ENCODE measurements at regions not wholly inside any gene's neighbourhood (a gene's known extent, or its start where the extent isn't known, plus 50 kb on each side); places are given as distances from the start of the nearest gene placed in this dataset.

DNA sequence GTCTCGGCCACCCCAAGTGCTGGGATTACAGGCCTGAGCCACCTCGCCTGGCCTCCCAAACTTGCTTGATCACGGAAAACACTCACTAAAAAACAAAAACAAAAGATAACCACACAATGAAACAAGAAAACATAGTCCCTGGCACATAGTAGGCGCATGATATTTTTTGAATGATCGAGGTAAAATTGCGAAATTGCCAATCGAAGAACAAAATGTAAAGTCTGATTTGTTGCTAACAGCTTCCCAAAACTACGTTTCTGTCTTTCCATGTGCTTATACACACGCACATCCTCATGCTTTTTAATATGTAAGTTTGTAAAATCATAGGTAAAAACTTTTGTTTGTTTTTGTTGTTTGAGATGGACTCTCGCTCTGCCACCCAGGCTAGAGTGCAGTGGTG, 168.5 kb upstream of the SALL4 start:
- H3K27ac ChIP-seq: no peak overlapping the region
- no peaks in the 10 kb centered on the region for H3K27me3 ChIP-seq
- ATAC-seq (no peak), DNase-seq (no peak)
- in situ Hi-C loops (cut with MboI; ENCODE audit: low sequenced_read_pairs in 4 of 4) (no loop called here), intact Hi-C loops (cut with DNase I; ENCODE audit: low total_unique reads) (no loop called here)
- H3K4me3 ChIP-seq: no peak overlapping the region
- H3K4me1 ChIP-seq: no peaks in the 10 kb centered on the region
- no peaks in the 10 kb centered on the region for H3K9me3 ChIP-seq
- no peaks in the 10 kb centered on the region for H3K36me3 ChIP-seq
- TF ChIP-seq POLR2A (IDR thresholded peaks at IDR 0.05): no peak
- TF ChIP-seq, protein P1, sequence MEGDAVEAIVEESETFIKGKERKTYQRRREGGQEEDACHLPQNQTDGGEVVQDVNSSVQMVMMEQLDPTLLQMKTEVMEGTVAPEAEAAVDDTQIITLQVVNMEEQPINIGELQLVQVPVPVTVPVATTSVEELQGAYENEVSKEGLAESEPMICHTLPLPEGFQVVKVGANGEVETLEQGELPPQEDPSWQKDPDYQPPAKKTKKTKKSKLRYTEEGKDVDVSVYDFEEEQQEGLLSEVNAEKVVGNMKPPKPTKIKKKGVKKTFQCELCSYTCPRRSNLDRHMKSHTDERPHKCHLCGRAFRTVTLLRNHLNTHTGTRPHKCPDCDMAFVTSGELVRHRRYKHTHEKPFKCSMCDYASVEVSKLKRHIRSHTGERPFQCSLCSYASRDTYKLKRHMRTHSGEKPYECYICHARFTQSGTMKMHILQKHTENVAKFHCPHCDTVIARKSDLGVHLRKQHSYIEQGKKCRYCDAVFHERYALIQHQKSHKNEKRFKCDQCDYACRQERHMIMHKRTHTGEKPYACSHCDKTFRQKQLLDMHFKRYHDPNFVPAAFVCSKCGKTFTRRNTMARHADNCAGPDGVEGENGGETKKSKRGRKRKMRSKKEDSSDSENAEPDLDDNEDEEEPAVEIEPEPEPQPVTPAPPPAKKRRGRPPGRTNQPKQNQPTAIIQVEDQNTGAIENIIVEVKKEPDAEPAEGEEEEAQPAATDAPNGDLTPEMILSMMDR (IDR thresholded peaks at IDR 0.05 in 4 of 5, conservative IDR thresholded peaks at IDR 0.05 in 1 of 5): no peak

DNA sequence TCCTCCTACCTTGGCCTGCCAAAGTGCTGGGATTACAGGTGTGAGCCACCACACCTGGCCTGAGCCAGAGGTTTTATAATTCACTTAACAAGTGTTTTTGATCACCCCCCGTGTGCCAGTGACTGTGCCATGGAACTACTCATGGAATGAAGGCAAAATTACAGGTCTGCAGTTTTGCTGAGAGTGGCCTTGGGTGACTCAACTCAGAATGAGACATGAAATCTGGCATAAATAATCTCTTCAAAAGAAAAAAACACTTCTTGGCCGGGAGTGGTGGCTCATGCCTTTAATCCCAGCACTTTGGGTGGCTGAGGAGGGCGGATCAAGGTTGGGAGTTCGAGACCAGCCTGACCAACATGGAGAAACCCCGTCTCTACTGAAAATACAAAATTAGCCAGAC, 166.9 kb upstream of the SALL4 start:
- Histone ChIP-seq H3K9me3 (no peaks in the 10 kb centered on the region), H3K27me3 (no peaks in the 10 kb centered on the region), H3K4me1 (no peaks in the 10 kb centered on the region), H3K4me3 (no peak overlapping the region), H3K27ac (no peak overlapping the region), H3K36me3 (no peaks in the 10 kb centered on the region)
- TF ChIP-seq POLR2A (IDR thresholded peaks at IDR 0.05): no peak
- TF ChIP-seq, protein P1 (IDR thresholded peaks at IDR 0.05 in 4 of 5, conservative IDR thresholded peaks at IDR 0.05 in 1 of 5): no peak
- in situ Hi-C loops (cut with MboI; ENCODE audit: low sequenced_read_pairs in 4 of 4) (no loop called here), intact Hi-C loops (cut with DNase I; ENCODE audit: low total_unique reads) (no loop called here)
- no peak for DNase-seq
- ATAC-seq: no peak

DNA sequence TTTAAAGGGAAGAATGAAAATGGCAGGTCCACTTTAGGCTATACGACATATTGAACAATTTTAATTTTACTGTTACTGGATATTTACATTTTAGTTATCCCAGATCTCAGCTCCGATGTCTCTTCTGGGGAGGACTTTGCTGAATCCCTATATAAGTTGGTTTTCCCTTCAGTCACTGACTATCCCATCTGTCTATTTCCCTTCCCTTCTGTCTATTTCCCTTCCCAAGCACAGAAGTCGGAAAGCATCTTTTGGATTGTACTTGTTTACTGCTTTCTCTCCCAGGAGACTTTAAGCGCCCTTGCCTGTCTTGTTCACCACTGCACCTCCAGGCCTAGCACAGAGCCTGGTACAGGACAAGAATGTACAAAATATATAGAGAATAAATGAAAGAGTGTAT, 165.8 kb upstream of the SALL4 start:
- no peaks in the 10 kb centered on the region for H3K4me1 ChIP-seq
- no peaks in the 10 kb centered on the region for H3K27me3 ChIP-seq
- no peak overlapping the region for H3K27ac ChIP-seq
- no peaks in the 10 kb centered on the region for H3K36me3 ChIP-seq
- ATAC-seq: no peak
- DNase-seq: no peak
- in situ Hi-C loops (cut with MboI; ENCODE audit: low sequenced_read_pairs in 4 of 4) (no loop called here), intact Hi-C loops (cut with DNase I; ENCODE audit: low total_unique reads) (no loop called here)
- TF ChIP-seq POLR2A (IDR thresholded peaks at IDR 0.05): no peak
- TF ChIP-seq, protein P1 (IDR thresholded peaks at IDR 0.05 in 4 of 5, conservative IDR thresholded peaks at IDR 0.05 in 1 of 5): no peak
- H3K9me3 ChIP-seq: no peaks in the 10 kb centered on the region
- H3K4me3 ChIP-seq: no peak overlapping the region

DNA sequence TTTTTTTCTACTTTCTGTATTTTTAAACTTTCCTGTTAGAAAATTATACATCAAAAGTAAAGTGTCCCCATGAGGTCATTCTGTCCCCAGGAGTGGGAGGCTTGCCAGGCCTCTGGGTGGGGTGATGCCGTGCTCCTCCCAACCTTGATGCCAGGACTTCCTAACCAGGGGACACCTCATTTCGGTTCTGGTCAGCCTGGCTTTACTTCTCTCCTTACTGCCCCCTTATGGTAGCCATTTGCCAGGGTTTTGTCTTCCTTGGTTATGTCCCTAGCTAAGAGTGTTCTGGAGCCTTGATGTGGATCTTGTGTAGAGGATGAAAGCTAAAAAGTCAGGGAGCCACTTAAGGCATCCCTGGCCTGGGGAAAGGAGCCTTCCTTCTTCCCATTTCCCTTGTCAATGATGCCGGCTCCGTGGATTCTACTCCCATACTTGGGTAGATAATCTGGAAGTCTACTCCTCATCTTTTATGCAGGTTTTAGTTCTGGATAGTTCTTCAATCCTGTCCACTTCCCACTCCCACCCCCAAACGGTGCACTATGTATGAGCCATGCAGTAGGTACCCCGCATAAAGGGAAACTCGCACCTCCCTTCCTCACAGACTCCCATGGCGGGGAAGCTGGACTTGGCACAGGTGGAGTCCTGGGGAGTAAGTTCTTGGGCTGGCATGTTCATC, 164.1 kb upstream of the SALL4 start:
- DNase-seq: peak in 1 of 2 donors; percentile 3
- no peaks in the 10 kb centered on the region for H3K4me1 ChIP-seq
- H3K27me3 ChIP-seq: no peaks in the 10 kb centered on the region
- no peaks in the 10 kb centered on the region for H3K9me3 ChIP-seq
- no peak overlapping the region for H3K27ac ChIP-seq
- H3K4me3 ChIP-seq: no peak overlapping the region
- no peak for TF ChIP-seq POLR2A (IDR thresholded peaks at IDR 0.05)
- TF ChIP-seq, protein P1 (IDR thresholded peaks at IDR 0.05 in 4 of 5, conservative IDR thresholded peaks at IDR 0.05 in 1 of 5): peak in 2 of 5 experiments; percentile 14 to 26
- intact Hi-C loops (cut with DNase I; ENCODE audit: low total_unique reads) (no loop called here), in situ Hi-C loops (cut with MboI; ENCODE audit: low sequenced_read_pairs in 4 of 4) (no loop called here)
- no peak for ATAC-seq
- H3K36me3 ChIP-seq: no peaks in the 10 kb centered on the region
